ENCODE measurements at regions not wholly inside any gene's neighbourhood (a gene's known extent, or its start where the extent isn't known, plus 50 kb on each side); places are given as distances from the start of the nearest gene placed in this dataset.
"Not testable (repeated sequence)": the region's sequence is repeated elsewhere in the genome, so short reads cannot be mapped to it uniquely, and the experiment has no call there.

DNA sequence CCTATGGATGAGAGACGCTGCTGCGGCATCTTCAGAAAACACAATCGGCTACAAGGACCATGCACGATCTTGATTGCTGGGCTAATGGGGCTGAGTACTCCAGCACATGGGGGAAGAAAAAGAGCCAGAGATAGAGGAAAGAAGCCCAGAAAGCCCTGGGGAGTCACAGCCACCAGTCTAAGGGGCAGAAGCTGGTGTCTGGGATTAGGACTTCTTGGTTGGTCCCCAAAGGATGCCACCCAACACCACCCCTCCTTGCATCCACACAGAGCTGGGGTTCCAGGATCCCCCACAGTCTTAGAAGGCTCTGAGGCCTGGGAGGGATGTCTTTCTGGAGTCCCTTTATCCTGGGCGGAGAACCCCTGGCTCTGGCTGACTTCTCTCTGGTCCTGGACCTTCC, 98.4 kb upstream of the TARDBP start:
- no peak for DNase-seq

DNA sequence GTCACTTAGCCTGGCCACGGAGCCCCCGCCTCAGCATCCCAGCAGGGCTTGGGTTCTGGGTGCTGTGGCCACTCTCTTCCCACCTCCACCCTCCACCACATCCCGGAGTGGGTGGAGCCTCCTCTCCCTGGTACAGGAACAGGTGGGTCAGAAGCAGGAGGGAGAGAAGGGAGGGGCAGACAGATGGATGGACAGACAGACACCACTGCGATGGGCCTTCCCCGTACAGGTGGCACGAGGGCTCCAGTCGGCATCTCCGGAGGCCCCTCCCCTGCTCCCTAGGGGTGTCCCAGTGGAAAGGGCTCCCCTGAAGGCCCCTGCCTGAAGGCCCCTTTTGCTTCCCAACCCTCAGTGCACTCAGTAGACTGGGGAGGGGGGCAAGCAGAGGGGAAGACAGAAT, 96.9 kb upstream of the TARDBP start:
- no peak for DNase-seq

DNA sequence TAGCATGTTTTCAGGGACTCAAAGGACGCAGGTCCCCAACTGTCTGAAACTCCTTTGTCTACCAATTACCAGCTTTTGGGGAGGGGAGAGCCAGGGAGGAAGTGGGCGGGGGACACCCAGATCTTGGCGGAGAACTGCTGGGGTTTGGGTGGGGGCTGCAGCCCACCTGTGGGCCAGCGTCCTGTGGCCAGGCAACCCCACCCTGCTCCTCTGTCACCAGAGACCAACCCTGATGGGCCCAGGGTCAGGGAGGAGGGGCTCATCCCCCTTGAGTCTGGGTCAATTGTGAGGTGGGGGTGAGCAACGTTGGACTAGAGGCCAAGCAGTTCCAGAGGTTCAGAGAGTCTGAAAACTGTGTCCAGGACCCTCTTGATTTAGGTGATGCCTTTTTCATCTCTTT, 96.1 kb upstream of the TARDBP start:
- DNase-seq: no peak

DNA sequence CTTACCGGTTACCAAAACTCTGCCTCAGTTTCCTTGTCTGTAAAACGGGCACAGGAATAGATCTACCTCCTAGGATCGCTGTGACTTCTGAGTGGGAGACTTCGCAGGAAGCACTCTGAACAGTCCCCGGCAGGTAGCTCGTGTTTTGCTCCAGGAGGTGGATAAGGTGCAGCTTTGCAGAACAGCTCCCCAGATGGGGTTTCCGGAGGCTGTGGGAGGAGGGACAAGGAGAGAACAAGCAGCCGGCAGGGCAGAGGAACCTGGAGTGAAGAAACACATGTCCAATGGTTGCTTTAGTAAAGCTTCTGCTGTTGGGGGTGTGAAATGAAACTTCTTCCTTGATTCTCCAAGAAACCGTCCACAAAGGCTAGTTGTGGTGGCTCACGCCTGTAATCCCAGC, 95.5 kb upstream of the TARDBP start:
- no peak for DNase-seq

DNA sequence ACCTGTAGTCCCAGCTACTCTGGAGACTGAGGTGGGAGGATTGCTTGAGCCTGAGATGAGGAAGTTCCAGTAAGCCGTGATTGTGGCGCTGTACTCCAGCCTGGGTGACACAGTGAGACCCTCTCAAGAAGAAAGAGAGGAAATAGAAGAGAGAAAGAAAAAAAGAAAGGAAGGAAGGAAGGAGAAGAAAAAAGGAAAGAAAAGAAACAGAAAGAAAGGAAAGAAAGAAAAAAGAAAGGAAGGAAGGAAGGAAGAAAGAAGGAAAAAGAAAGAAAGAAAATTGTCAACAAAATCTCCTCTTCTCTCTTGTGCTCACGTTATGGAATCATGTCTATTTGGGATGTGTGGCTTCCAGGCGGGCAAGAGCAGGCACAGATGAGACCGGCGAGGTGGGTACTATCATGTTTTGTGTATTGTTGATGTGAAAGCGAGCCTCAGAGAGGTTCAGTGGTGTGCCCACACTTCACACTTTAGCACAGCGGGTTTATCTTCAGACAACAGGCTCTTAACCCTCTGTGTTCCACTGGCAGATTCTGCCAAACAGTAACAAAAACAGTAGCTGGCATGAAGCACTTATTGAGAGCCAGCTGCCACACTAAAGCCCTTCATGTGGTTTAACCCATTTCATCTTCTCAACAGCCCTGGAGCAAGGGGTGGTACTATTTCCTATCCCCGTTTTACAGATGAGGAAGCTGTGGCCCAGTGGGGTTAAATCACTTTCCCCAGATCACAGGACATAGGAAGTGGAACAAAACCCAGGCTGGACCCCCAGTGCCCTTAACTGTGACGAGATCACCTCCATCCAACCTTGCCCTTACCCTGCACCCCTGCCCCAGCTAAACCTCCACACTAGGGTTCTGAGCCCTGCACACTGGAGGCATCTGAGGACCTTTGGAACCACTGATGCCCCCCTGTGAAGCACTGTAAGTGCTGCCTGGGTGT, 94.7 kb upstream of the TARDBP start:
- no peak for DNase-seq

DNA sequence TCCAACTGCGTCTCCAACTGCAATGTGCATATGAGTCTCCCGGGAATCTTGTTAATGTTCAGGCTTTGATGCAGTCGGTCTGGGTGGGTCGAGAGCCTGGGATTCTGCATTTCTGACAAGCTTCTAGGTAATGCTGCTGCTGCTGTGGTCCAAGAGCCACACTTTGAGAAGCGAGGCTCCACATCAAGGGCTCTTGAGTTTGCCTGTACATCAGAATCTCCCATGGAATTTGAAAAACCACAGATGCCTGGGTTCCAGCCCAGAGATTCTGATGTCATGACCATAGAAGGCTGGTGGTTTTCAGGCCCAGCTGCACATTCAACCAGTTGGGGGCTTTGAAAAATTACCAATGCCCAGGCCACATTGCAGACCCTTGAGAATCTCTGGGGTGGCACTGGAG, 93.9 kb upstream of the TARDBP start:
- DNase-seq: no peak

DNA sequence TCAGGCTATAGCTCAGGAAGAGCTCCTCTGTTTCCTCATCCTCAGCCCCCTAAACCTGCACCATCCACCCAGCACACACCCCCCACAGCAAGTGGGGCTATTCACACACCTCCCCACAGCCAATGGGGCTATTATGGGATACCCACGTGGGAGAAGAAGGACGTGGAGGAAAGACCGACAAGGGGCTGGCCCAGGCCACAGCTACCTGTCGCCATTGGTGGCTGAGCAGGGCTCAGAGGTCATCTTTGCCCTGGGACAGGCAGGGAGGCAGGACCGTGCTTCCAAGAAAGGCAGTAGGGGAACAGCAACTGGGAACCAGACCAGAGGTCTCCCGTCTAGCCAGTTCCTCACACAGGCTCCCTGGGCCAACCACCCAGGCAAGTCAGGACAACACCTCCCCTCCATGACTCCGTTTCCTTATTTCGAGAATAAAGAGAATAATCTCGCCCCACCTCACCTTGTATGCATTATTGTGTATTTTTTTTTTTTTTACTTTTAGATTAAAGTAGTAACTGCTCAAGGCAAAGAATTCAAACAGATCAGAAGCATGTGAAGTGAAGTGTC, 92.3 kb upstream of the TARDBP start:
- no peak for DNase-seq

DNA sequence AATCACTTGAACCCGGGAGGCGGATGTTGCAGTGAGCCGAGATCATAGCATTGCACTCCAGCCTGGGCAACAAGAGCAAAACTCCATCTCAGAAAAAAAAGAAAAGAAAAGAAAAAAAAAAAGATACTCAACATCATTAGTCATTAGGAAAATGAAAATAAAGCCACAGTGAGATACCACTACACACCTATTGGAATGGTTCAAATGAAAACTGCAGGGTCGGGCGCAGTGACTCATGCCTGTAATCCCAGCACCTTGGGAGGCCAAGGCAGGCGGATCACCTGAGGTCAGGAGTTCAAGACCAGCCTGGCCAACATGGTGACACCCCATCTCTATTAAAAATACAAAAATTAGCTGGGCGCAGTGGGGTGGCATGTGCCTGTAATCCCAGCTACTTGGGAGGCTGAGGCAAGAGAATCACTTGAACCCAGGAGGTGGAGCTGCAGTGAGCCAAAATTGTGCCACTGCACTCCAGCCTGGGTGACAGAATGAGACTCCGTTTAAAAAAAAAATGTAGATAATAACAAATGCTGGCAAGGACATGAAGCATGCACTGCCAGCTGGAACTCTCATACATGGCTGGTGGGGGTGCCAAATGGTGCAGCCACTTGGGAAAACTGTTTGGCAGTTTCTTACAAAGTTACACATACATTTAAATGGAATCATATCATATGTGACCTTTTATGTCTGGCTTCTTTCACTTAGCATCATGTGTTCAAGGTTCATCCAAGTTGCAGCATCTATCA, 90.0 kb upstream of the TARDBP start:
- not testable (repeated sequence) for DNase-seq

DNA sequence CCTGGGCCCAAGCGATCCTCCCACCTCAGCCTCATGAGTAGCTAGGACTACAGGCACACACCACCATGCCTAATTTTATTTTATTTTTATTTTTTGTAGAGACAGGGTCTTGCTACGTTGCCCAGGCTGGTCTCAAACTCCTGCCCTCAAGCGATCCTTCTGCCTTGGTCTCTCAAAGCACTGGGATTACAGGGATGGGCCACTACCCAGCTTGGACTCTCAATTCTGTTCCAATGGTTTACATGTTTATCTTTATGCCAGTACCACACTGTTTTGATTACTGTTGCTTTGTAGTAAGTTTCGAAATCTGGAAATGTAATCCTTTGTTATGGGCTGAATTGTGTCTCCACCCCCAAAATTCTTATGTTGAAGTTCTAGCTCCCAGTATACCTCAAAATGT, 88.4 kb upstream of the TARDBP start:
- DNase-seq: no peak

DNA sequence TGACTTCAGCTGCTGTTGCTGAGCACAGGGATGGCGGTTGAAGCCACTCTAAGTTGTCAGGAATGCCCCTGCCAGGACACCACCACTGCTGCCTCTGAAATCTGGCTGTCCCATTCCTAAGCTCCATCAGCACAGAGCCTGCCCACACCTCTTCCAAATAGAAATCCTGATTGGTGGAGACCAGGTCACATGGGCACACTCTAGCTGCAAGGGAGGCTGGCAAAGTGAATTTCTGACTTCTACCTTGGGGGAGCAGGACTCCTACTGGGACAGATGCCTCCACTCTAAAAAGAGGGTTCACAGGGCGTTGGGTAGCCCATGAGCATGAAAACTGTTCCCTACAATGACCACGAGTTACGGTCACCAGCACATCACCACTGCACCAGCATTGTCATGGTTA, 83.8 kb upstream of the TARDBP start:
- no peak for DNase-seq

DNA sequence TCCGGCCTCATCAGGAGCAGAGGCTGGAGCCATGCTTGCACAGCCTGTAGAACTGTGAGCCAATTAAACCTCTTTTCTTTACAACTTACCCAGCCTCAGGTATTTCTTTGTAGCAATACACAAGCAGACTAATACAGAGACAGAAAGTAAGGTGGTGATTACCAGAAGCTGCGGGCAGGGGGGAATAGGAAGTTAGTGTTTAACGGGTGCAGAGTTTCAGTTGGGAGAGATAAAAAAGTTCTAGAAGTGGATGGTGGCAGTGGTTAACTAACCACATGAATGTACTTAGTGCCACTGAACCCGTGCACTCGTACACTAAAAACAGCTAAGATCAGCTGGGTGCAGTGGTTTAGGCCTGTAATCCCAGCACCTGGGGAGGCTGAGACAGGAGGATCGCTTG, 80.4 kb upstream of the TARDBP start:
- no peak for DNase-seq

DNA sequence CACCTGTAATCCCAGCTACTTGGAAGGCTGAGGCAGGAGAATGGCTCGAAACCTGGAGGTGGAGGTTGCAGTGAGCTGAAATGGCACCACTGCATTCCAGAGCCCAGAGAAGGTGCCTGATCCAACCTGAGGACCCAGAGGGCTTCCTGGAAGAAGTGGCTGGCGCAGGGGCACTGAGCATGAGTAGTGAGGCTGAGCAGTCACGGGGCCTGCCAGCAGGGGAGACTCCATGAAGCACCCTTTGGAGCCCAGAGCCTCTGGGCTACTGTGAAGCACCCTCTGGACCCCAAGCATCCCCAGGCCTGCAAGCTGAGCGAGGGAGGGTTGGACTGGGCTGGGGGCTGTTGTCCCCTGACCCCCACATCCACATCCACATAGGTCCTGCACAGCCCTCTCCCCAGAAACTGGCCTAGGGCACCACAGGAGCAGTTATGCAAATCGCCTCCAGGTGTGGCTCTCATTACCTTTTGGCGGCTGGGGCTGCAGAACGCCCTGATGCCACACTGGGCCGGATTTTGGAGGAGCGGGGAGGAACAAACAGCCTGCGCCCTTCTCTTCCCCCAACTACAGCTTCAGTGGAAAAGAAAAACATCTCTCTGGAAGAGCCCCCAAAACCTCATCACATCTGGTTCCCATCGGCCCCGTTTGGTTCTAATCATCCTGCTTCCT, 78.2 kb upstream of the TARDBP start:
- no peak for DNase-seq

DNA sequence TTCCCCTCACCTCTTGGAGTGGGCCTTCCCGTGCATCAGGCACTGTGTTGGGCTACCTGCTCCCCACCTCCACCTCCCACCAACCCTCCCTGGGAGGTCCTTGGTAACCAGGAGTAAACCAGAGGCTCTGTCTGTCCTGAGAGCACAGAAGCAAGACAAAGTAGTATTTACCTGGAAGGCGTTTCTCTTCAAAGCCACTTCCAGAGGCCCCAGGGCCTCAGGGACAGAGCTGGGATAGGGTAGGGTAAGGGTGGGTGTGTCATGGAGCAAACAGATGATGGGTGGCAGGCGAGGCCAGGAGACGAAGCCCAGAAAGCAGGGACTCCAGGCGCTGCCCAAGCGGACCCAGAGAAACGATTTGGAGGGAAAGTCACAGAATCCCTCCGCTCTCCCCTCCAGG, 77.2 kb upstream of the TARDBP start:
- DNase-seq: no peak

DNA sequence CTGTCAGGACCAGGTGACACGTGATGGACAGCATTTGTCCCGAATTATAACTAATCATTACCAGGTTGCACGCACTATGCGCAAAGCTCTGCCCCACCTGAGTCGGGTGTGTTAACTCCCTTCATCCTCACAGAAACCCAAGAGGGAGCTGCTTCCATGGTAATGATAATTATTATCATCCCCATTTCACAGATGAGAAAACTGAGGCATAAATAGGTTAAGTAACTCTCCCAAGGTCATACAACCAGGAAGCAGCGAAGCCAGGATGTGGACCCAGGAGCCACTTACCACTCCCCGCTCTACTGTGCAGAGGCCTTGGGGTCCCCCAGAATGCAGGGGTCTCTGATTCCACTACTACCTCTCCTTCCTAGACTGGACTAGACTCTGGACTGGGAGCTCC, 76.7 kb upstream of the TARDBP start:
- no peak for DNase-seq

DNA sequence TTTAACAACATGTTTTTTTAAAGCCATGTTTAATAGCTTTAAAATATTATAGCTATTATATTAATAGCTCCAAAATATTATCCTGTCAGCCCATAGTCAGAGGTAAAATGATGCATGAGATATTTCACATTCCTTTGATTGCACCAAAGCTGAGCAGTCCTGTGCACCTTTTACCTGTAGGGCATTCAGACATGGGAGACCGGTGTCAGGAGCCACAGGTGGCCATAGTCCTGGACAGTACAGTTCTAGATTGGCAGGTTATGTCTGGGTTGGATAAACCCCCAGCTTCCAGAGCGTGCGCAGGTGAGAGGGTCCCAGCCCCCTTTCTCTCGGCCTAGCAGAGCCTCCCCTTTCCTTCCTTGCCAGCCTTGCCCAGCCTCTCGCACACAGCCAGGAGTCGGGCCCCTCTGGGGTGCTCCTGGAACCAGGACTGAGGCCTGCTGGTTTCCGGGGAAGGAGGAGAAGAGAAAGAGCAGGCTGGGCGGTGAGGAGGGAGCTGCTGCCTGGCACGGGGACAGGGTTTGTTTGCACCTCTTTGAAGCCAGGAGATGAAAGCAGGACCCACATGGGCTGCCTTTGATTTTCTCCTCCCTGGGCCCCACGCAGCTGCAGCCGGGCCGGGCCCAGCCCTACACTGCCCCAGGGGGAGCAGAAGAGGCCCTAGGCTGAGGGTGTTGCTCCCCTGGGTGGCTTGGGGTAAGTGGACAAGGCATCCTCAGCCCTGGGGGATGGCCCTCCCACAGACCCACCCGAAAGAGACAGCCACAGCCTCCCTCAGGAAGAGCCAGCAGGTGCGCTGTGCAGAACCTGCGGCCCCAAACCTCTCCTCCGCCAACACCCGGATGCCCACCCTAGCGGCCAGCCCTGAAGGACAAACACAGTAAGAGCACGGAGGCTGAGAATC, 75.2 kb upstream of the TARDBP start:
- no peak for DNase-seq

DNA sequence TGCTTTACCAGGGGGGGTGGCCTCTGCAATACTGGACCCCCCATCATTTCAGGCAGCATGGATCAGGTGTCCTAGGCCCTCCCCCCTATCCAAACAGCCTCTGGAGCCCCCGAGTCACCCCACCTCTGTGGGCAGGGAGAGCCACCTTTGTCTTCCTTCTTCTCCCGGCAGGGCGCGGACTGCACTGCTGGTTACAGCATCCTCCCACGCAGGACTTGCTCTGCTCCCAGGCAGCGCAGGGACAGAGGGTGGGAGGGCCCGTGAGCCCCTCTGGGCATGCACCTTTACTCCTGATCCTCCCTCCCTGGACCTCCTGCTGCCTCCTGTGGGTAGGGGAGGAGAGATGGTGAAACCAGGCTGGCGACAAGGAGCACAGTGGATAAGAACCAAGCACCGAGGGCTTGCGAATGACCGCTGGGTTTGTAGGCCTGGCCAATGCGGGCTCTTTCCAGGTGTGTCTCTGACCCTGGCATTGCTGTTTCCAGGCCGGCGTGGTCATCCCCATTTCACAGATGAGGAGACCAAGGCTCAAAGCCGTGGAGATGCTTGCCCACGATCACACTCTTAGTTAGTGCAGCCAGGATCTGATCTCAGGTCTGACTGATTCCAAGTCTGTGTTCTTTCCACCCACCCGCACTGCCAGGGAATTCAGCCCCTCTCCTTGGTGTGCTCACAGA, 73.6 kb upstream of the TARDBP start:
- no peak for DNase-seq

DNA sequence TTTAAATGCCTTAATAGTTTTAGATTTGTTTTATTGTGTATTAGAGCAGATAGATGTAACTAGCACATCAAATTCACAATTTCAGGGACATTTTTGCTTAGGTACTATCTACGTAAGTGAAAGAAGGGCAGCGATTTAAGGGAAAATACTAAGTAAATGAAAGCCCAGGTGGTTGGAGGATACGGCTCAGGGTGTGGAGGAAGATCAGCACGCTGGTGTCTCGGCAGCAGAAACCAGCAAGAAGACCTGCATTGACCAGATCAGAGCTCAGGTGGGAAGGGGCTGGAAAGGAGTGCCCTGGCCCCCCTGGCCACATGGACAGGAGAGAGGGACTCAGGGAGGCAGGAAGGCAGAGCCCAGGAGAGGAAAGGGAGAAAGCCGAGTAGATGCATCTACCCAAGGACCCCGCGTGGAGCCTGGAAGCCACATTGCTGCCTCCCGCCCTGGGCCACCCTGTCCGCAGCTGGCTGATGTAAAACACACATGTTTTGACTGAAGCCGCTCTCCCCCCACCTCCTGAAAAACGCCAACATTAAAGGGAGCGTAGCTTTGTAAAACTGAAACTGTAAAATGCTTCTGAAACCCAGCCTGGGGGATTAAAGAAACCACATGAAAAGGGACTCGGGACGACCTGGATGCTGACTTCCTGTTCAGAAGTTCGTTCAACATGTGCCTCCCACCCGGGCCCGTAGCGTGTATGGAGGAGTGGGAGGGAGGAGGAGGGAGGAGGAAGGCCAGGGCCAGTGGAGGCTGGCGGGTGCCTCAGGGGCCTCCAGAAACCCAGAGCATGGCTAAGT, 72.6 kb upstream of the TARDBP start:
- peak; percentile 29 to 56 for DNase-seq

DNA sequence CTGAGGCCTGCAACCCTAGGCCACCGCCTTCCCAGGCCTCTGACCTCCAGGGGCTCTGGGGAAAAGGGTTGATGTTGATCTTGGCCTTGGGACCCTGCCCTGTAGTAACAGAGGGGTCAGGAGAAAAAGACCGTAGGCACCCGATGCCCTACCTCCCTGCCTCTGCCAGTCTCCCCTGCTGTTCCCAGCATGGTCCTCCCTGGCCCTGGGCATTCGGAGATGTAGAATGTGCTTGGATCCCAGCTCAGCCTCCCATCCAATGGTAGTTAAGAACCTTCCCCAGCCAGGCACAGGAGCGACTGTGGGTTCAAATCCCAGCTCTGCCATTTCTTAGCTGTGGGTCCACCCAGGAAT, 72.0 kb upstream of the TARDBP start:
- no peak for DNase-seq

DNA sequence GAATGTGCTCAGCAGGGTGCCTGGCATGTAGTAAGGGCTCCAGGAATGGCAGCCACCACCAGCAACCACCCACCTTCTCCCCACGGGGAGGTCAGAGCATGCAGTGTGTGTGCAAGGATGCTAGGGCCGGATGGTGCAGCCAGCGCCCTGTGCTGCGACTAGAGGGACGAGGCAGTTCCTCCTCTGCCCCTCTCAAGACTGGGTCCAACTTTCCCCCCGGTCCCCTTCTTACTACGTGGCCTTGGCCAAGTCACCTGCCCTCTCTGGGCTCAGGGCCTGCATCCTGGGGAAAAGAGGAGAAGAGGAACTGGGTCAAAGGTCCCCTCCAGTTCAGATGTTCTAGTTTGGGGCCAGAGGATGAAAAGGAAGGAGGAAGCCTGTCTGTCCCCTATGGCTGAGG, 71.6 kb upstream of the TARDBP start:
- no peak for DNase-seq

DNA sequence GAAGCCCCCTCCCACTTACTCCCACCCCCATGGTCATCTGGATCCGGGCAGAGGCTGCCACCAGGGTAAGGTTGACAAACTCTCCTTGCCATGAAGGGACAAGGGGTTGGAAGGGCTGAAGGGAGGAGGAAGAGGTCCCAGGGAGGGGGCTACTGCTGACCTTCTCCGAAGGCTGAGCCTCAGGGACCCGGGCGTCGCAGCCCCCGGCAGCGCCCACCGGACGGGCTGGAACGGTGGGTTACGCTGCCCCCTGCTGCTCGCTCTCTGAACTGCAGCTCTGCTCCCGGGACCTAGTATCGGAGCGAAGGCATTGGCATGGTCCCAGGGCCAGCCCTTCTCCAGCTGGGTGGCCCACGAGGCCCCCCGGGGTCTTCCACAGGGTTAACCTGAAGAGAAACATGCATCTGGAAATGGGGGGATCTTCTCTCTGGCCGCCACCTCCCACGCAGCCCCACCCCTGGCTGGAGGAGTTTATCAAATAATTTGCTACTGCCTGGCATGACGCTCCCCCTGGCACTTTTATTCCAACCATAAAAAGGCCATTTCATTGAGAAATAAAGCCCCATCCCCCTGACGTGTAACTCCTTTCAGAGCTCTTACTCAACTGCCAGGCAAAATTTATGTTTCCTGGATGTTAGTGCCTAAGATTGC, 70.4 kb upstream of the TARDBP start:
- peak; percentile 38 to 60 for DNase-seq

DNA sequence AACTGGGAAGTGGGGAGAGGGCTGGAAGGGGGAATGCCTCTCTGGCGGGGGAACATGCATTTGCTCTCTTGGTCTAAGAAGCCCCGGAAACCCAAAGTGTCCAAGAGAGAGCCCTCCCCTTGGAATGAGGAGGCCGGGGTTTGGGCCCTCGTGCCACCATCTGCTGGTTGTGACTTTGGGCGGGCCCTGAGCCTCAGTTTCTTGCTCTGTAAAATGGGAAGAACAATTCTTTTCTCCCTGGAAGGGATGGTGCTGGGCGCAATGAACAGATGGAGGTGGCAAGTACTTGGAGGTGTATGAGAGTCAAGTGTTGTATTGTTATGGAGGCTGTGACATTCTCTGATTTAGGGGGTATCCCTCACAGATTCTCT, 69.9 kb upstream of the TARDBP start:
- DNase-seq: no peak

Data from activated CD4-positive, alpha-beta T cell treated with anti-CD3 and anti-CD28 coated beads for 4 hours (primary cell).